HG02852 (cell line): ENCODE measurements at regions not wholly inside any gene's neighbourhood (a gene's known extent, or its start where the extent isn't known, plus 50 kb on each side); places are given as distances from the start of the nearest gene placed in this dataset.
A peak's percentile ranks its signal among the peaks of the same experiment; 100 is the strongest.

Source experiments
- ATAC-seq: cut with Tn5 transposase; IDR thresholded peaks from one replicate; pipeline ENCODE4 v1.9.1; 2021; ENCODE audit warnings: mild to moderate bottlenecking, moderate library complexity; ENCODE audit not compliant: unreplicated experiment

- ATAC-seq, result no peak
Measured at GRCh38 chr9:71590362-71590761, 178.0 kb downstream of the CEMIP2 start.

- no peak for ATAC-seq
Measured at GRCh38 chr9:71589612-71590011, 178.7 kb downstream of the CEMIP2 start.

- ATAC-seq, result no peak
Measured at GRCh38 chr9:71587576-71588362, 180.5 kb downstream of the CEMIP2 start.

GRCh38 chr9:71583792-71584191 lies 184.5 kb downstream of the CEMIP2 start:
- ATAC-seq, result no peak

- no peak for ATAC-seq
Measured at GRCh38 chr9:71582347-71582746, 186.0 kb downstream of the CEMIP2 start.

- no peak for ATAC-seq
Measured at GRCh38 chr9:71581101-71581500, 187.2 kb downstream of the CEMIP2 start.

GRCh38 chr9:71571186-71571585 lies 197.1 kb downstream of the CEMIP2 start:
- ATAC-seq, result no peak

GRCh38 chr9:71567890-71568289 lies 200.4 kb downstream of the CEMIP2 start:
- no peak for ATAC-seq

- ATAC-seq, result no peak
Measured at GRCh38 chr9:71562140-71562539, 206.2 kb downstream of the CEMIP2 start.

GRCh38 chr9:71557310-71557709 lies 211.0 kb downstream of the CEMIP2 start:
- ATAC-seq, result no peak

- no peak for ATAC-seq
Measured at GRCh38 chr9:71552480-71552879, 215.8 kb downstream of the CEMIP2 start.

- peak; percentile 88 for ATAC-seq
Measured at GRCh38 chr9:71549023-71549422, 219.3 kb downstream of the CEMIP2 start.

- ATAC-seq, result no peak
Measured at GRCh38 chr9:71544464-71544863, 223.8 kb downstream of the CEMIP2 start.

GRCh38 chr9:71541436-71541835 lies 226.9 kb downstream of the CEMIP2 start:
- ATAC-seq, result no peak

- no peak for ATAC-seq
Measured at GRCh38 chr9:71524996-71525580, 243.2 kb downstream of the CEMIP2 start.

GRCh38 chr9:71524516-71524915 lies 243.8 kb downstream of the CEMIP2 start:
- ATAC-seq, result no peak

GRCh38 chr9:71521132-71521531 lies 247.2 kb downstream of the CEMIP2 start:
- ATAC-seq, result no peak

- ATAC-seq, result no peak
Measured at GRCh38 chr9:71519098-71519696, 249.1 kb downstream of the CEMIP2 start.

GRCh38 chr9:71518045-71518827 lies 250.1 kb downstream of the CEMIP2 start:
- no peak for ATAC-seq

- ATAC-seq, result no peak
Measured at GRCh38 chr9:71515626-71516025, 252.7 kb downstream of the CEMIP2 start.

GRCh38 chr9:71515107-71515506 lies 253.2 kb downstream of the CEMIP2 start:
- ATAC-seq, result no peak
